Sigmoid colon (tissue), 3 donors: ENCODE measurements at regions not wholly inside any gene's neighbourhood (a gene's known extent, or its start where the extent isn't known, plus 50 kb on each side); places are given as distances from the start of the nearest gene placed in this dataset.

Experiments used
- CTCF ChIP-seq, 4 experiments: fragments of 450-650 bp in 3 of 4; fragments of 200-600 bp in 1 of 4; IDR thresholded peaks; one replicate each; pipeline ENCODE4 v1.5.1; 2016 to 2019; ENCODE audit warnings: antibody characterized with exemption in 4 of 4, mild to moderate bottlenecking in 3 of 4, moderate library complexity in 2 of 4
- POLR2A ChIP-seq, 2 donors: fragments of 450-650 bp; IDR thresholded peaks; one replicate each; pipeline ENCODE4 v1.6.1; 2016; ENCODE audit warnings: antibody characterized with exemption in 2 of 2, mild to moderate bottlenecking in 2 of 2, moderate library complexity in 2 of 2

DNA sequence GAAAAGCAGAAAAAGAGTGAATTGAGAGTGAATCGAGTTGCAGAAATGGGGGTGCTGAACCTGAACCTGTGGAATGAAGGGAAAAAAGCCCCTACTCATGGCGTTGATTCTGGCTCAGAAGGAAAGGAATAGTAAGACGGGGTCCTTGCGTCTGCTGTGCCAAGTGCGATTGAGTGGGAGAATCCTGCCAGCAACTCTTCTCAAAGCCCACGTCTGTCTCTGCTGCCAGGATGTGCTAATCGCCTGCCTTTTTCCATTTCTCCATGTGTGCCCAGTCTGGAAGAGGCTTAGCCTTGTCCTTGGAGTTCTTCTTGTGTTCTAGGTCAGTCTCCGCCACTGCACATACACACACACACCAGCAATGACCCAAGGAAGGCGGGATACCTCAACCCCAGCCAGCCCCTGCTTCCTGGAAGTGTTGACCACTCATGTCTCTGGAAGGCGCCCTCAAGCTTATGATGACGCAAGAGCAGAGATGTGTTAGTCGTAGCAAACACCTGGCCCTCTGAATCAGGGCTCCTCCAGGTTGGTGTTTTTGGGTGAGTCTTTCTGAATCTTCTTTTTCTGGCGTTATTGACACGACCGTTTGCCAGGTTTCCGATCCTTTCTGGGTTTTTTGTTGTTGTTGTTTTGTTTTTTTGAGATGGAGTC, 262.4 kb upstream of the PROK2 start:
- TF ChIP-seq CTCF (IDR thresholded peaks at IDR 0.05), result no peak
- TF ChIP-seq POLR2A (IDR thresholded peaks at IDR 0.05), result no peak
